ENCODE measurements at regions not wholly inside any gene's neighbourhood (a gene's known extent, or its start where the extent isn't known, plus 50 kb on each side); places are given as distances from the start of the nearest gene placed in this dataset.

DNA sequence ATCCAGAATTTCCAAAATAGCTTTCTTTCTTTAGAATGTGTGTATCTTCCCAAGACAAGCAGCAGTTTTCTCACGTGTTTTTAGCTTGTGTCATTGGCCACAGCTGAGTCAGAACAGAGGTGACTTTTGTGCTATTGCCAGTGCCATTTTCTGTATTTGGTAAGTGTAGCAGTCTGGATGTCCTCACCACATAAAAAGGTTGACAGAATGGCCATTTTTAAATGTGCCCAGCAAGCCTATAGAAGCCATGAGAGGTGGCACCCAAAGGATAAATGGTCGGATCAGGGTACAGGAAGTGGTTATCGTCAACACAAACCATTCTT is 269.5 kb upstream of the HSF2 start:
- Histone ChIP-seq H3K27ac (ENCODE audit: low read depth, low read length) (no peak overlapping the region), H3K9me3 (ENCODE audit: control insufficient read depth, insufficient read depth, low read length) (no peaks in the 10 kb centered on the region), H3K27me3 (ENCODE audit: control insufficient read depth, insufficient read depth, low read length) (peaks cover 4% of the 10 kb centered on the region), H3K4me3 (ENCODE audit: low read depth, low read length) (no peak overlapping the region)
- ChIA-PET CTCF (no interaction called here), POLR2A (no interaction called here)
- TF ChIP-seq, protein P1, sequence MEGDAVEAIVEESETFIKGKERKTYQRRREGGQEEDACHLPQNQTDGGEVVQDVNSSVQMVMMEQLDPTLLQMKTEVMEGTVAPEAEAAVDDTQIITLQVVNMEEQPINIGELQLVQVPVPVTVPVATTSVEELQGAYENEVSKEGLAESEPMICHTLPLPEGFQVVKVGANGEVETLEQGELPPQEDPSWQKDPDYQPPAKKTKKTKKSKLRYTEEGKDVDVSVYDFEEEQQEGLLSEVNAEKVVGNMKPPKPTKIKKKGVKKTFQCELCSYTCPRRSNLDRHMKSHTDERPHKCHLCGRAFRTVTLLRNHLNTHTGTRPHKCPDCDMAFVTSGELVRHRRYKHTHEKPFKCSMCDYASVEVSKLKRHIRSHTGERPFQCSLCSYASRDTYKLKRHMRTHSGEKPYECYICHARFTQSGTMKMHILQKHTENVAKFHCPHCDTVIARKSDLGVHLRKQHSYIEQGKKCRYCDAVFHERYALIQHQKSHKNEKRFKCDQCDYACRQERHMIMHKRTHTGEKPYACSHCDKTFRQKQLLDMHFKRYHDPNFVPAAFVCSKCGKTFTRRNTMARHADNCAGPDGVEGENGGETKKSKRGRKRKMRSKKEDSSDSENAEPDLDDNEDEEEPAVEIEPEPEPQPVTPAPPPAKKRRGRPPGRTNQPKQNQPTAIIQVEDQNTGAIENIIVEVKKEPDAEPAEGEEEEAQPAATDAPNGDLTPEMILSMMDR (IDR thresholded peaks at IDR 0.05; ENCODE audit: low read depth, low read length), result no peak
- no peak for DNase-seq (ENCODE audit: low read depth, low spot score)

DNA sequence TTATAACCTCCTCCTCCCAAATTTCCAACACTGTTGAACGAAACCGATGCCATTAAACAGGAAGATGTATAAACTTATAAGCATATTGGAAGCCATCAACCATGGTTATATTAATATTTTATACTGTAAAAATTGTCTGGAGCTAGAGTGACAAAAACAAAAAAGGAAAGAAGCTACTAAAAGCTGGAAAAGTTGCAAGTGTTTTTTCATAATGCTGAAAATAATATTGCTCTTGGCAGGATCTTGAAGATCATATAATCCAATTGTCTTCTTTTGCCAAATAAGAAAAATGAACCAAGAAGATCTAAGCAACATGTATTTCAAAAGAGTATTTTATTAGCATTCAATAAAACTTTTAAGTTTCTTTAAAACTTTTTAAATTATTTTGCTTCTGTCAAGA is 268.9 kb upstream of the HSF2 start:
- no peak for DNase-seq (ENCODE audit: low read depth, low spot score)
- peaks cover 4% of the 10 kb centered on the region for H3K27me3 ChIP-seq (ENCODE audit: control insufficient read depth, insufficient read depth, low read length)
- H3K27ac ChIP-seq (ENCODE audit: low read depth, low read length), result no peak overlapping the region
- TF ChIP-seq, protein P1 (IDR thresholded peaks at IDR 0.05; ENCODE audit: low read depth, low read length), result no peak
- no peaks in the 10 kb centered on the region for H3K9me3 ChIP-seq (ENCODE audit: control insufficient read depth, insufficient read depth, low read length)
- ChIA-PET POLR2A (no interaction called here), CTCF (no interaction called here)
- no peak overlapping the region for H3K4me3 ChIP-seq (ENCODE audit: low read depth, low read length)

DNA sequence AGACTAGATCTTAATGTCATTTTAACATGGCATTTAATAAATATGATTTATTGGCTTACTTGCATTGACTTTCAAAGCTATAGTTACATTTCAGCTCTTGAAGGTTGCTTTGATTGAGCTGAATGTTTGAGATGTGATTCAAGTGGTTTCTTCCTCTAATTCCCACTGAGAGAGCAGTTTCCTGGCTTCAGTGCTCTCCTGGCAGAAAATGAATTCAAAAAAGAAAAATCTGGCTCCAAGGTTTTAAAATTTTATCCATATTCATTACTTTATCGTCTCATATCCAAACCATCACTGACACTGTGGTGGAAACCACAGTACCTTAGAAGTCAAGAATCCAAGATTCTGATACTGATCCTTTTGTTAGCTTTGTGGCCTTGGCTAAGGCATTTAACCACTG is 263.1 kb upstream of the HSF2 start:
- CTCF ChIA-PET, result no interaction called here
- no peak overlapping the region for H3K27ac ChIP-seq (ENCODE audit: low read depth, low read length)
- no peaks in the 10 kb centered on the region for H3K27me3 ChIP-seq (ENCODE audit: control insufficient read depth, insufficient read depth, low read length)
- POLR2A ChIA-PET, result no interaction called here
- H3K4me3 ChIP-seq (ENCODE audit: low read depth, low read length), result no peak overlapping the region
- TF ChIP-seq, protein P1 (IDR thresholded peaks at IDR 0.05; ENCODE audit: low read depth, low read length), result no peak
- no peak for DNase-seq (ENCODE audit: low read depth, low spot score)
- H3K9me3 ChIP-seq (ENCODE audit: control insufficient read depth, insufficient read depth, low read length), result no peaks in the 10 kb centered on the region

DNA sequence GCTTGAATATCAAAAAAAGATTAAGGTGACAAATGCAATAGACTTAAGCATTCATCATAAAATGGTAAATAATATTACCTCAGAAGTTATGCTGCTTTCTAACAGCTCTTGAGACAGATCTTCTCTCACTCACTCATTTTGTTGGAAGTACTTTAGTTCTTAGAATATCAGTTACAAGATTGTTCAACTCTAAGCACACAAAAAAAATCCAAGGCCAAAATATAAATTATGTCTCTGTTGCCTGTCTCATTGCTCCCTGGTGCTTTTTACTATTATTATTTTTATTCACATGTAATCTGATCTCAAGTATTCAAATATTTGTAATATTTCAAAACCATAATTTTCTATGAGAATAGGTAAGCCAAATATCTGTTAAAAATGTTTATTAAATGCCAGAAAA is 259.4 kb upstream of the HSF2 start:
- Histone ChIP-seq H3K27ac (ENCODE audit: low read depth, low read length) (no peak overlapping the region), H3K27me3 (ENCODE audit: control insufficient read depth, insufficient read depth, low read length) (no peaks in the 10 kb centered on the region), H3K9me3 (ENCODE audit: control insufficient read depth, insufficient read depth, low read length) (no peaks in the 10 kb centered on the region), H3K4me3 (ENCODE audit: low read depth, low read length) (no peak overlapping the region)
- ChIA-PET CTCF (no interaction called here), POLR2A (no interaction called here)
- DNase-seq (ENCODE audit: low read depth, low spot score), result no peak
- TF ChIP-seq, protein P1 (IDR thresholded peaks at IDR 0.05; ENCODE audit: low read depth, low read length), result no peak

DNA sequence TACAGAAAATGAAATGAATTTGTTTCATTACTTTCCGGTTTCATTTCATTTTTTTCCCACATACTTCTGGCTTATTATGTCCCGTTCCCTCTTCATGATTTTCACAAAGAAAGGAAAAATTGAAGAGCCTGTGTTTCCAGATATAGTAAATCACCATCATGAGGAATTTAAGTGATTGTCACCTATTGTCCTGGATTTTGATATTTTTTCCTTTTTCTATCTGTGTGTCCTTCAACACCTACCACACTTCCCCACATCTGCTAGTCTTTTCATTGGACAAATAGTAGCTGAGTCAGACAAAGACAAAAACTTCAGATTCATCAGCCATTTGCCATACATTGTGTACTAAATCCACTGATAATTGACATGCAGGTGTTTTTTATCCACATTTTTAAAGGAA is 258.2 kb upstream of the HSF2 start:
- H3K4me3 ChIP-seq (ENCODE audit: low read depth, low read length), result no peak overlapping the region
- ChIA-PET CTCF (no interaction called here), POLR2A (no interaction called here)
- no peak for DNase-seq (ENCODE audit: low read depth, low spot score)
- no peak overlapping the region for H3K27ac ChIP-seq (ENCODE audit: low read depth, low read length)
- no peaks in the 10 kb centered on the region for H3K9me3 ChIP-seq (ENCODE audit: control insufficient read depth, insufficient read depth, low read length)
- TF ChIP-seq, protein P1 (IDR thresholded peaks at IDR 0.05; ENCODE audit: low read depth, low read length), result no peak
- H3K27me3 ChIP-seq (ENCODE audit: control insufficient read depth, insufficient read depth, low read length), result no peaks in the 10 kb centered on the region

Measured in AG04450 (cell line).